Endometrium (tissue), 2 donors: ENCODE measurements at regions not wholly inside any gene's neighbourhood (a gene's known extent, or its start where the extent isn't known, plus 50 kb on each side); places are given as distances from the start of the nearest gene placed in this dataset.

ENCODE experiments used
- FAIRE-seq: peaks from 2 replicates; lab custom pipeline; 2012; peaks lifted over from hg19 to GRCh38; lab: Jason Lieb, UNC
- donor health status: control.
- donor health status: control.

DNA sequence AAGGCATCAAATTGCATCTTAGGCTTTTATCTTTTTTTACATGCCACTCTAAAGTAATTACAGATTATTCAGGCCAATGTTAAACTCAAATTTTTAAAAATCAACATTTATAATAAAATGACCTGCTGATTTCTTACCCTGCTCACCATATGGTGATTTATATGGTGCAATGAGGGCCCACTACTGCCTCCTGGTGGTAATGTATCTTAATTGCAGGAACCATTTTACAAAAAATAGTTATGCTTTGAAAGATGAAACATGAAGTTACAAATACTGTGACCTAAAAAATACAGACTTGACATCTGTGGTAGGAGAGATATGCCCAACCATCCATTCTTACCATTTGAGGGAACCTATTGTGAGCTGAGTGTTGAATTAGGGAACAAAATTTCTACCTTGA is 292.6 kb upstream of the TAS2R1 start:
- no peak for FAIRE-seq

- FAIRE-seq: no peak
Measured at GRCh38 chr5:9920697-9921096, 290.5 kb upstream of the TAS2R1 start.

DNA sequence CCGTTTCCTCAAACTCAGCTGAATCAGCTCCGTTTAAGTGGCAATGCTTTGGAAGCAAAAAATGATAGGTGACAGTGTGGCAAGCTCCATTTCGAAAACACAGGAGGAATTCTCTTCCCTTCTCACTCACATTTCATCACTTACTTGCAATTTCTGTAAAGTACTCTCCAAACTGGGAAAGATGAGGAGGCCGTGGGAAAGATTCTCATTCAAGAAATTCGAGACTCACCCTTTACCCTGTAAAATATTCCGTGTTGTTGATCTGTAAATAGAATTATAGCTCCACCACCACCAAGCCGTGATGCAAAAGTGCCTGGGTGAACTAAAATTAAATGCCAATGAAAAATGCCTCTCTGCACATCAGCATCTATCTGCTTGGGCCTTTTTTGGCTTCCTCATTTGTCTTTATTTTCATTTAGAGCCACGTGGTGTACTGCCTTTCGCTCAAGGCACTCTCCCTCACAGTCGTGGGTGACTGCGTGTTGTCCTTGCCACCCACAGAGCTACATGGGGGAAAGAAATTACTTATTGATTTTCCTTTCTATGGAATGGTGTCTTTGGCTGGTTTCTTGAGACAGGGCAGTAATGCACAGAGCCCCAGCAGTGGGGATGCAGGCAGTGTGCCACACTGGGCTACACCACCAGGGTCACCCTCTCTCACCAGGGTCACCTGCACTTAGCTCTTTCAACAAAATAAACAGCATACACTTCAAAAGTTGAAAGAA is 289.3 kb upstream of the TAS2R1 start:
- FAIRE-seq: no peak

- no peak for FAIRE-seq
Measured at GRCh38 chr5:9905661-9906060, 275.5 kb upstream of the TAS2R1 start.

GRCh38 chr5:9903801-9904200 is 273.6 kb upstream of the TAS2R1 start:
- FAIRE-seq: no peak

- no peak for FAIRE-seq
Measured at GRCh38 chr5:9898319-9898718, 268.2 kb upstream of the TAS2R1 start.

- no peak for FAIRE-seq
Measured at GRCh38 chr5:9895302-9895645, 265.1 kb upstream of the TAS2R1 start.

GRCh38 chr5:9894571-9895301 is 264.6 kb upstream of the TAS2R1 start:
- FAIRE-seq: no peak

- no peak for FAIRE-seq
Measured at GRCh38 chr5:9892696-9893095, 262.5 kb upstream of the TAS2R1 start.

GRCh38 chr5:9889511-9889910 is 259.4 kb upstream of the TAS2R1 start:
- FAIRE-seq: no peak

GRCh38 chr5:9888501-9888901 is 258.4 kb upstream of the TAS2R1 start:
- FAIRE-seq: no peak

- FAIRE-seq: no peak
Measured at GRCh38 chr5:9885164-9885563, 255.0 kb upstream of the TAS2R1 start.

GRCh38 chr5:9878206-9878605 is 248.1 kb upstream of the TAS2R1 start:
- FAIRE-seq: no peak

DNA sequence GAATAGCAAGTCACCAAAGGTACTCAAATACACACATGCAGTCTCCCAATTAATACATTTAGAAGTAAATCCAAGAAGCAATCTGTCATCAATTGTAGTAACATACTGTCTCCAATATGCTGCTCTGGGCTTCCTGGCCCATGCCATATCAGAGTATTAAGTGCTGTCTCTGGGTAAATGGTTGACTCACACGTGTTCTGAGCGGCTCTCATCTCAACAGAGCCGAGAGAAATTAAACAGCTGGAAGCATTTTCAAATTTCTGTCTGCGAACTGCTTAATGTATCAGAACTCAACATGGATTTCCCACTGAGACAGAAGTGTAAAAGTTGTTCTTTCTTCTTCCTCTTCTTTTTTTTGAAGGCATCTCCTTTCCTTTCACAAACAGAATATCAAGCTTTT is 247.3 kb upstream of the TAS2R1 start:
- no peak for FAIRE-seq

- FAIRE-seq: no peak
Measured at GRCh38 chr5:9876451-9876850, 246.3 kb upstream of the TAS2R1 start.

- no peak for FAIRE-seq
Measured at GRCh38 chr5:9869616-9870288, 239.6 kb upstream of the TAS2R1 start.

DNA sequence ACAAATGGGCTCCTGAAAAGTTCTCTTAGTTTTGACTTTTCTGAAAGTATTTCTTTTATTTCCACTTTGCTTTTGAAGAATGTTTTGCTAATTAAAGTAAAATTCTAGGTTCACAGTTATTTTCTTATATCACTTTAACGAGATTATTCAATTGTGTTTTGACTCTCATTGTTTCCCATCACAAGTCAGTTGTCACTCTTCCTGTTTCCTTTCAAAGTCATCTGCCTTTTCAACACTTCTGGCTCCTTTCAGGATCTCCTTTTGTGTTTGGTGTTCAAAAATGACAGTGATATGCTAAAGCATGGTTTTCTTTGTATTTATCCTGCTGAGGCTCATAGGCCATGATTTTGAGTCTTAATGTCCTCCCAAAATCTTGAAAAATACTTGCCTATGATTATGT is 235.4 kb upstream of the TAS2R1 start:
- FAIRE-seq: no peak

- no peak for FAIRE-seq
Measured at GRCh38 chr5:9864791-9865190, 234.6 kb upstream of the TAS2R1 start.

GRCh38 chr5:9863486-9863885 is 233.3 kb upstream of the TAS2R1 start:
- no peak for FAIRE-seq

DNA sequence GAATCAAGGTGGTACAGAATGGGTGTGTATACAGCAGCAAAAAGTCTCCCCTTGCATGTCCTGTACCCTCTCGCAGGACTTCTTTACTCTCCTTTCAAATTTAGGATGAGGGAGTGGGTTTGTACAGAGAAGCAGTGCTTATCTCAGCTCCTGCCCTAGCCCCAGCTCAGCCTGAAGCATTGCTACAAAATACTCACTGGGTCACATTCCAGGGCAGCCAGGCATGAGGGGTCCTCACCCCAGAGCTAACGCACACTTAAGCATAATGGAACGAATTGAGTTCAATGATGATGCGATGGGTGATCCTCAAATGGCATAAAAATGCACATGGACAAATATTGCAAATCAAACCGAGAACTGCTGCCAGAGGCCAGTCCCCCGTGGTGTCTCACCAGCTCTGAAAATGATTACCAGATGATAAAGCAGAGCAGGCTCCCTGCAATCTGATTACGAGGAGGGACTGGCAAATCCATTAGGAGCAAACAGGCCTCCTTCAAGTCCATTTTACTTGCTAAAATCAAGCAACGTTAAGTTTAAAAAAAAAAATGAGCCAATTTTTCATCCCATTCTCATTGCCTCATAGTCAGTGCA is 231.6 kb upstream of the TAS2R1 start:
- no peak for FAIRE-seq

- FAIRE-seq: no peak
Measured at GRCh38 chr5:9859808-9860207, 229.7 kb upstream of the TAS2R1 start.

- no peak for FAIRE-seq
Measured at GRCh38 chr5:9858043-9858442, 227.9 kb upstream of the TAS2R1 start.

GRCh38 chr5:9853309-9853708 is 223.2 kb upstream of the TAS2R1 start:
- FAIRE-seq: no peak
